Memory B cell (primary cell): ENCODE measurements at regions not wholly inside any gene's neighbourhood (a gene's known extent, or its start where the extent isn't known, plus 50 kb on each side); places are given as distances from the start of the nearest gene placed in this dataset.
A peak's percentile ranks its signal among the peaks of the same experiment; 100 is the strongest.
"Not testable (repeated sequence)": the region's sequence is repeated elsewhere in the genome, so short reads cannot be mapped to it uniquely, and the experiment has no call there.

Source experiments
- ATAC-seq: fragments of 150-1000 bp; cut with Tn5 transposase; 2 replicates; pipeline ENCODE4 v1.10.0; 2021; ENCODE audit warnings: low read depth, mild to moderate bottlenecking, moderate library complexity
- DNase-seq, 2 donors: peaks; one replicate each; pipeline ENCODE4 v3.0.0; 2022; ENCODE audit warnings: low spot score in 2 of 2
- H3K27ac Mint-ChIP-seq: one replicate; pipeline ENCODE4 v1.8.0; 2022; ENCODE audit warnings: mild to moderate bottlenecking, moderate library complexity, mixed read lengths
- H3K27me3 Mint-ChIP-seq: one replicate; pipeline ENCODE4 v1.8.0; 2022; ENCODE audit warnings: mixed read lengths
- H3K36me3 Mint-ChIP-seq: one replicate; pipeline ENCODE4 v1.8.0; 2022; ENCODE audit warnings: mild to moderate bottlenecking, mixed read lengths
- H3K4me1 Mint-ChIP-seq: one replicate; pipeline ENCODE4 v1.8.0; 2022; ENCODE audit warnings: mixed read lengths
- H3K4me3 Mint-ChIP-seq: one replicate; pipeline ENCODE4 v1.8.0; 2022; ENCODE audit warnings: mild to moderate bottlenecking, moderate library complexity, mixed read lengths
- H3K9me3 Mint-ChIP-seq: one replicate; pipeline ENCODE4 v1.8.0; 2022; ENCODE audit warnings: mixed read lengths

DNA sequence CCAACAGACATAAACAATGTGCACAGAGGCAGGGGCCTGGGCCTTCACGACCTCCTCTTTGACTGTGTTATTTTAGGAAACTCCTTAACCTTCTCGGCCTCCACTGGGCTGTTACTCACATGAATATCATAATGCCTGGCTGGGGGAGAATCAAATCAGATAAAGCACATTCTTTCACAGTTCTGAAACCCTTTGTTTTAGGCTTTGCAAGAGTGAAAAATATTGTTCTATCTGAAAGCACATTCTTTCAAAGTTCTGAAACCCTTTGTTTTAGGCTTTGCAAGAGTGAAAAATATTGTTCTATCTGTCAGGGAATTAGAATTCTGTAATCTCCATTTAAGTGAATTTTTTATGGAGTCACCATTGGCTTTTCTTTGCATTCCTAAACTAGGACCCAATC, 50.7 kb upstream of the SYNDIG1 start:
- ATAC-seq (no peak), DNase-seq (no peak)
- Mint-ChIP-seq H3K4me3 (no peak overlapping the region), H3K27me3 (no peaks in the 10 kb centered on the region), H3K9me3 (peaks cover 8% of the 10 kb centered on the region), H3K36me3 (no peaks in the 10 kb centered on the region), H3K27ac (no peak overlapping the region), H3K4me1 (no peaks in the 10 kb centered on the region)

DNA sequence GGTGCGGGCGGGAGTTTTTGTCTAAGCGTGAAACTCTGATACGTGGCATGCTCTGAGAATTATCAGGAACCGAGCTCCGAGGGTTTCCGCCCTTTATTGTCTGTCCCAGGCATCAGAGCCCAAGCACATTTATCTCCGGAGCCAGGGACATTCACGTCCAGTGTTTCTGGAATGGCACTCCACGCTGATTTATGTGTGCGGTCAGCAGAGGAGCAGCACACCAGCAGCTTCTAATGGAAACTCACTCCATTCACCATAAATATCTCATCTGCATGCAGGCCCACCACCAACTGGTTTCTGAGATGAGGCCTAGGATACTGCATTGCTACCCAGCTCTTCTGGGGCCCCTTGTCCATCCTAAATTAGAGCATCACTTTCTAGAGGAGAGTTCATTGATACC, 51.9 kb upstream of the SYNDIG1 start:
- no peaks in the 10 kb centered on the region for H3K27me3 Mint-ChIP-seq
- ATAC-seq = no peak
- H3K9me3 Mint-ChIP-seq = peaks cover 8% of the 10 kb centered on the region

DNA sequence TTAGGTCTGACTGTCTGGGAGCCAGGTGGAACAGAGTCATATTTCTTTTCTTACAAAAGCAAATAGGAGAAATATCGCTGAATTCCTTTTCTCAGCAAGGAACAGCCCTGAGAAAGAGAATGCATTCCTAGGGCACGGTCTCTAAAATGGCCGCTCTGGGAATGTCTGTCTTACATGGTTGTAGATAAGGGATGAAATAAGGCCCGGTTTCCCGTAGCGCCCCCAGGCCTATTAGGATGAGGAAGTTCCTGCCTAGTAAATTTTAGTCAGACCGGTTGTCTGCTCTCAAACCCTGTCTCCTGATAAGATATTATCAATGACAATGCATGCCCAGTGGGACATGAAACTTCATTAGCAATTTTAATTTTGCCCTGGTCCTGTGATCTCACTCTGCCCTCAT, 54.0 kb upstream of the SYNDIG1 start:
- H3K4me1 Mint-ChIP-seq, H3K27ac Mint-ChIP-seq, H3K36me3 Mint-ChIP-seq, H3K9me3 Mint-ChIP-seq, DNase-seq, H3K27me3 Mint-ChIP-seq, ATAC-seq, H3K4me3 Mint-ChIP-seq: not testable (repeated sequence)

More for the DNA sequence above, 51.9 kb upstream of the SYNDIG1 start:
- DNase-seq = no peak
- no peak overlapping the region for H3K27ac Mint-ChIP-seq
- H3K36me3 Mint-ChIP-seq = no peaks in the 10 kb centered on the region
- no peak overlapping the region for H3K4me3 Mint-ChIP-seq
- no peaks in the 10 kb centered on the region for H3K4me1 Mint-ChIP-seq

DNA sequence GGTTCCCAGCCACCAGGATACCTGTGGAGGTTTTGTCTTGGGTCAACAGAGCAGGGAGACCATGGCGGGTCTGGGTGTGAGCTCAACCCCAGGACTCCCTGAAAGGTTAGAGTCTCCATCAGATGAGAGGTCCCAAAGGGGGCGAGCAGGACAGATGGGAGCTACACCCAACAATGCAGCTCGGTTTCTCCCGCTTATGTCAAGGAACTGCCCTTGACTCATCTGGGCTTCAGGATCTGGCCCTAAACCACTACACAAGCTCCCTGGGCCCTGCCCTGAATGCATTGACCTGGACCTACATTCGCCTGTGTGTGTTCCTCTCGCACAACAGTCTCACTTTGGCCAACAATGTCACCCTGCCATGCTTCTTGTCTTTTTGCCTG, 57.6 kb upstream of the SYNDIG1 start:
- Mint-ChIP-seq H3K27ac (no peak overlapping the region), H3K9me3 (peaks cover 7% of the 10 kb centered on the region), H3K4me3 (no peak overlapping the region), H3K36me3 (no peaks in the 10 kb centered on the region), H3K27me3 (peaks cover 4% of the 10 kb centered on the region), H3K4me1 (no peaks in the 10 kb centered on the region)
- ATAC-seq (no peak), DNase-seq (no peak)

DNA sequence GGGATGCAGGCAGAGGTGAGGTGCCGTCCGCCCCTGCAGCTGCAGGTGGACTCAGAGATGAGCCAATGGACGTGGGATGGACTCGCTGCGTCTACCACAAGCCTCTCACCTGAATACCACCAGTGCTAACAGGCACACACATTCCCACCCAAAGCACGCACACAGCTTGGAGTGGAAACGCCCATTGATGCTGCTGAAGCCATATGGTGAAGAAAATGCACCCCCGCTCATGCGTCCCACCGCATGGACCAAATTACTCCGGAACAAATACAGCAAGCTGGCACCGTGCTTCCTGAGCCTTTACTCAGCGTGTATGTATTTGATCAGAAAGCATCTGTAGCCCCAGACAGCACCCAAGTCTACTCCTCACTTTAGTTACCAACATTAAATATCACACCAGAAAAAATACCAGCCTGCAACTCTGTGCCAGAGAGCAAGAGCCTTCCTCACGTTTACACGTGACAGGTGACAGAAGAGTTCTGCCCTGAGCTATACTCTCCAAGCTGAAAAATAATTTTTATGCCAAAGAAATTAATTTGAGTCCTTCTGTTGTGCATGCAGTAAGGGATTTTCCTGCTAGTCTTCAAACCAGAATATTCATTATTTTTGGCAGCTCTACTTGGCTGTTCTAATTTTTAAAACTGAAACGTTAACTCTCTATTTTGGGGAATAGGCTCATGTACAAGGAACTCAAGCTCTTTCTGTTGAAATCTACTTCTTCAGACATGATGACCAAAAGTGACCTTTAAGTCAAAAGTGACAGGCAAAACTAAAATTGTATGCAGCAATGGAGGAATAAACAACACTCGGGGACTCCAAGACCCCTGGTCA, 58.2 kb upstream of the SYNDIG1 start:
- no peak overlapping the region for H3K4me3 Mint-ChIP-seq
- ATAC-seq (no peak), DNase-seq (no peak)
- H3K4me1 Mint-ChIP-seq = no peaks in the 10 kb centered on the region
- H3K9me3 Mint-ChIP-seq = peaks cover 6% of the 10 kb centered on the region
- H3K36me3 Mint-ChIP-seq = no peaks in the 10 kb centered on the region
- no peak overlapping the region for H3K27ac Mint-ChIP-seq
- H3K27me3 Mint-ChIP-seq = peaks cover 7% of the 10 kb centered on the region

DNA sequence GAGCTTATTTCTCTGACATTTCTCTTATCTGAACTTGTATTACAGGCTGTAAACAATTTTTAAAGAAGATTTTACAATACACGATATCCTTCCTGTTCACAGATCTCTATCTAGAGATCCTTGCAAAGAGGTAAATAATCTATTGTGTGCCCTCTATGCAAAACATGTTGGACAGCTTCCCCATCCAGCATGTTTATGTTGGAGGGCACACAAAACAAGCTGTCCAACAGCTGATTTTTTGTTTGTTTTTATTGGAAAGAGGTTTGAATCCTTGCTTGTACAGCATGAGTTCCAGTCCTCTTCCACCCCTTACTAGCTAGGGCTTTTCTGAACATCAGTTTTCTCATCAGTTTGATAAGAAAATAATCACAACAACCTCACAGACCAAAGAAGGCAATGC, 62.3 kb upstream of the SYNDIG1 start:
- Mint-ChIP-seq H3K4me1 (no peaks in the 10 kb centered on the region), H3K27ac (no peak overlapping the region), H3K9me3 (no peaks in the 10 kb centered on the region), H3K36me3 (no peaks in the 10 kb centered on the region), H3K27me3 (peaks cover 7% of the 10 kb centered on the region), H3K4me3 (no peak overlapping the region)
- no peak for DNase-seq
- no peak for ATAC-seq

DNA sequence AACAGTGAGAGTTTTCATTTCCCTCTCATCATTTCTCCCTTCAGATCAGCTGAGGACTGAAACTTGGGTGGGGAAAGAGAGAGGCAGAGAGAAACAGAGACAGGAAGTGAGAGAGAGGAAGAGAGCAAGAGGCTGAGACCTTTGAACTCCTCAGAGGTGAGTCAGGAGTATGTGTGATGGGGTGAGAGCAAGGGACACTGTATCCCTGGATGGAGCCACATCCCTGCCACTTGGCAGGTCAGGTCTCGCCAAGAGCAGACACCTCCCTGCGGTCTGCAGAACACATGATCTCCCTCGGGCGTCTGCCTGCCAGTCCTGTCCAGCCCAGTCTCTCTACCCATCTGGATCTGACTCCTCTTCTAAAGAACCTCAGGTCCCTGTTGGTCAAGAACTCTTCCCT, 62.7 kb upstream of the SYNDIG1 start:
- no peak for DNase-seq

DNA sequence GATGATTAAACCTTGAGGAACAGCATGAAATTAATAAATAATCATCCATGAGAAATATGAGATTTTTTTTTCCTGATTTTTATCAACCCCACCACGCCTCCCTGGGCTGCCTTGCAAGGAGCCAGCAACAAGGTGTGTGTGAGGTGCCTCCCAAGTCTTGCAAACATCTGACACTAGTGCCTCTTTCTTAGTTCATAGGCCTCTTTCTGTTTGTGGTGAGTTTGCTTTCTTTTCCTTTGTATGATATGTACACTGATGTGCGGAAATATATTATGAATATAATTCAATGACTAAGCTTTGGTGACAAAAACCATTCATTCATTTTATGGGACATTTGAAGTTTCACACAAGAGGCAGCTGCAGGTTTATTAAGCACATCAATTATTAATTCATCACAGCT, 63.2 kb upstream of the SYNDIG1 start:
- H3K27ac Mint-ChIP-seq = no peak overlapping the region
- no peaks in the 10 kb centered on the region for H3K4me1 Mint-ChIP-seq
- no peak for ATAC-seq
- peaks cover 7% of the 10 kb centered on the region for H3K27me3 Mint-ChIP-seq
- no peak overlapping the region for H3K4me3 Mint-ChIP-seq
- no peaks in the 10 kb centered on the region for H3K36me3 Mint-ChIP-seq
- DNase-seq = no peak
- H3K9me3 Mint-ChIP-seq = no peaks in the 10 kb centered on the region

More for the DNA sequence above, 62.7 kb upstream of the SYNDIG1 start:
- H3K36me3 Mint-ChIP-seq = no peaks in the 10 kb centered on the region
- no peak for ATAC-seq
- H3K4me3 Mint-ChIP-seq = no peak overlapping the region
- no peak overlapping the region for H3K27ac Mint-ChIP-seq
- no peaks in the 10 kb centered on the region for H3K4me1 Mint-ChIP-seq
- H3K9me3 Mint-ChIP-seq = no peaks in the 10 kb centered on the region
- peaks cover 7% of the 10 kb centered on the region for H3K27me3 Mint-ChIP-seq

DNA sequence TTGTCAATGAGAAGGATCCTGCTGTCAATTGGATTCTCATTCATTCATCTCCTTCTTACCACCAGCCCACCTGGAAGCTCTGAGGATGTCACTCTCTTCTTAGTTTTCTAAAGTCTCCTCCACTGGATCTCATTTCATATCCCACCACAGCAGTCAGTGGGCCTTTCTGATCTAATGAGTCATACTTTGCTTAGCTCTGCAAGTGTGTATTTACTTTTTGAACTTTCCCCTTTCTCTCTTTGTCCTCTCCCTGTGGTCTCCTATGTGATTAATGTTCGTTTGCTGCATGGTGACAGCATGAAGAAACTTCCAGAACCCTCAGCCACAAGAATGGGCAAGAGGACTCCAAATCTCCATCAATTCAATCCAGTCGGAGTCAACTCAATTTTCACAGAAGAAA, 63.6 kb upstream of the SYNDIG1 start:
- DNase-seq (no peak), ATAC-seq (no peak)
- H3K4me3 Mint-ChIP-seq = no peak overlapping the region
- H3K4me1 Mint-ChIP-seq = no peaks in the 10 kb centered on the region
- H3K27me3 Mint-ChIP-seq = peaks cover 10% of the 10 kb centered on the region
- no peak overlapping the region for H3K27ac Mint-ChIP-seq
- peaks cover 3% of the 10 kb centered on the region for H3K9me3 Mint-ChIP-seq
- no peaks in the 10 kb centered on the region for H3K36me3 Mint-ChIP-seq

DNA sequence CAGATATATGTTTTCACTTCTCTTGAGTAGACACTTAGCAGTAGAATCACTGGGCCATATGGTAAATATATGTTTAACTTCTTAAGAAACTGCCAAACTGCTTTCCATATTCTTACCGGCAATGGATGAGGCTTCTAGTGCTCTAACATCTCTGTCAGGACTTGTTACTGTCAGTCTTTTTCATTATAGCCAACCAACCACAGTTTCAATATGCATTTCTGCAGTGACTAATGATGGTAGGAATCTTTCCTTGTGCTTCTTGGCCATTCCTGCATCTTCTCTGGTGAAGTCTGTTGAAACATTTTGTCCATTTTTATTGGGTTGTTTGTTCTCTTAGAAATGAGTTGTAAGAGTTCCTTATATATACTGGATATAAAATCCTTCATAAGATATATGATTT, 66.0 kb upstream of the SYNDIG1 start:
- Mint-ChIP-seq H3K36me3 (no peaks in the 10 kb centered on the region), H3K27me3 (peaks cover 8% of the 10 kb centered on the region), H3K27ac (no peak overlapping the region), H3K4me3 (no peak overlapping the region), H3K4me1 (no peaks in the 10 kb centered on the region), H3K9me3 (peaks cover 8% of the 10 kb centered on the region)
- DNase-seq = no peak
- ATAC-seq = no peak

DNA sequence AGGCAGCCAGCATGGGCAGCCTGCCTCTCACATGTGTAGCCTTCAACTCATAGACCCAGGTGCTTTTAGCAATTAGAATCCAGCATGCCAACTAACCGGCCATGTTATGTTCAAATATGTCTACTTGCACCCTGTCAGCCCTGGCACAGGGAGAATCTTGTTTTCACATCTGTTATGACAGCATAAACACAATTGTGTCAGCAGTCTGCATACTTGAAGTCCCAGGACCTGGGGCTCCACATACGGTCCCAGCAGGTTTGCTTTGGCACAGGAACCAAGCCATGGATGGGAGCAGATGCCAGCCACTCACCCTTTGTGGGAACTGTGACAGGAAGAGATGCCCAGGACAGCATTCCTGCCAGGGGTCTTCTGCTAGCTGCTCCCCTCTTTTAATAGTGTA, 67.2 kb upstream of the SYNDIG1 start:
- H3K4me3 Mint-ChIP-seq = no peak overlapping the region
- no peaks in the 10 kb centered on the region for H3K36me3 Mint-ChIP-seq
- H3K27ac Mint-ChIP-seq = no peak overlapping the region
- H3K4me1 Mint-ChIP-seq = no peaks in the 10 kb centered on the region
- H3K9me3 Mint-ChIP-seq = peaks cover 8% of the 10 kb centered on the region
- DNase-seq = no peak
- no peak for ATAC-seq
- peaks cover 6% of the 10 kb centered on the region for H3K27me3 Mint-ChIP-seq

DNA sequence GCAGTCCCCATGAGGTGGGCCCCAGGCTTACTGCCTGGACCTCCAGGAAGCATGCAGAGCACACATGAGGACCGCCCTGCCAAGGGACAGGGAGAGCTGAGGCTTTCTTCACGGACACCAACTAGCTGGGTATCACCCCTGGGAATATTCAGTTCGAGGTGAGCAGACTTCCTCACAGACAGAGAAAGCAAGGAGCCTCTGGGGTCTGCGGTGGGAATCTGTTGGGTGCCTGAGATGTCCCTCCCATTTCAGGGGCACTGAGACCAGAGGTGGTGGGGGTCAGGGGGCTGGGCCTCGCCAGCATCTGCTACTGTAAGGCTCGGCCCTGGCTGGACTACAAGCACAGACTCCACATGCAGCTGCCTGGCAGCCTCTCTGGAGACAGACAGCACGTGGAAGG, 74.3 kb upstream of the SYNDIG1 start:
- no peak for ATAC-seq
- Mint-ChIP-seq H3K4me1 (peaks cover 5% of the 10 kb centered on the region), H3K27me3 (peaks cover 1% of the 10 kb centered on the region), H3K36me3 (no peaks in the 10 kb centered on the region), H3K9me3 (peaks cover 4% of the 10 kb centered on the region), H3K27ac (no peak overlapping the region), H3K4me3 (no peak overlapping the region)
- DNase-seq = no peak

DNA sequence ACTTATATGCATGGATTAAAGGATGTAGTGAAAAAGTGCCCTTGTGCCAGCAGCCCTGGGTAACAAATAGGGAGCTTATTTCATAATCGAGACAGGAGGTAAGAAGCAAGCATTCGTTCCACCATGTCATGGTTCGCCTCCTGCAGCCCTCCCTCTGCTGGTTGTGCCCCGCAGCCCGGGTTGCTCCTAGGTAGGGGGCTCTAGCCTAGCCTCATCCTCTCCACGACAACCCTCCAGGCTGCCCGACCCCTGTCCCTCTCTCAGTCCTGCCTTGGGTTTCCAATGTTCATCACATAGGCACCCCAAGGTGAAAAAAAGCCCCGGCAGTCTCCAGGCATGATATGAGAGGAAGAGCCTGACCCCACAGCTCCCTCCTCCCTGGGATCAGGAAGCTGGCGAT, 75.5 kb upstream of the SYNDIG1 start:
- no peaks in the 10 kb centered on the region for H3K9me3 Mint-ChIP-seq
- H3K4me3 Mint-ChIP-seq = no peak overlapping the region
- DNase-seq = no peak

DNA sequence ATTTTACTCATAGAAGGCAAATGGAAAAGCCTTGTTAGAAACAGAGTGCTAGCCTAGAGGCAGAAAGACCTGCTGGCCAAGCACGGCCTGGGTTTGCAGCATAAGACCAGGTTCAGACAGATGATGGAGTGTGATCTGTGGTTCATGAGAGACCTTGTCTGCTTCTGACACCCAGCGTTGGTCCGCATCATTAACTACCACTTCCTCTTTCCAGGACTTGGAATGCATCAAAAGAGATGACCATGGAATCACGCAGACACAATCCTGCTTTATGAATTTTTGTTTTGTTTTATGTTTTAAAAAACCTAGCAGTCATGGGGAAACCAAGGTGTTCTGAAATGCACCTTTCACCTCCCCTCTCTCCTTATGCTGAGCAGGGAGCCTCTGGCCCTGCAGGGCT, 76.8 kb upstream of the SYNDIG1 start:
- Mint-ChIP-seq H3K4me3 (no peak overlapping the region), H3K27ac (no peak overlapping the region), H3K4me1 (peaks cover 7% of the 10 kb centered on the region), H3K36me3 (no peaks in the 10 kb centered on the region), H3K9me3 (no peaks in the 10 kb centered on the region), H3K27me3 (peaks cover 1% of the 10 kb centered on the region)
- ATAC-seq (no peak), DNase-seq (no peak)

More for the DNA sequence above, 75.5 kb upstream of the SYNDIG1 start:
- ATAC-seq = no peak
- no peaks in the 10 kb centered on the region for H3K36me3 Mint-ChIP-seq
- H3K27ac Mint-ChIP-seq = no peak overlapping the region
- peaks cover 1% of the 10 kb centered on the region for H3K27me3 Mint-ChIP-seq
- peaks cover 7% of the 10 kb centered on the region for H3K4me1 Mint-ChIP-seq

DNA sequence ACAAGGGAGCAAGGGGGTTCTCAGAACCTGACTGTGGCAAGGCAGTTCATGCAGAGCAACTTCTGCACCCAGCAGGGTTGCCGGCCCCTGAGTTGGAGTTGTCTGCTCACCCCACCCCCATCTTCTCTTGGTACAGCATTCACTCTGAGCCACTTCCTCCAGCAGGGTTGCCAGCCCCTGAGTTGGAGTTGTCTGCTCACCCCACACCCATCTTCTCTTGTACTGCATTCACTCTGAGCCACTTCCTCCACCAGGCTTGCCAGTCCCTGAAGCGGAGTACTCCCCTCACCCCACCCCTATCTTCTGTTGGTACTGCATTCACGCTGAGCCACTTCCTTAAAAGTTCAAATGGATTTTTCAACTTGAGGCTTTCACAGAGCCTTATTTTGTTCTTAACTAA, 79.7 kb upstream of the SYNDIG1 start:
- no peak overlapping the region for H3K4me3 Mint-ChIP-seq
- no peaks in the 10 kb centered on the region for H3K36me3 Mint-ChIP-seq
- DNase-seq (no peak), ATAC-seq (peak; percentile 46)
- H3K9me3 Mint-ChIP-seq = no peaks in the 10 kb centered on the region
- peaks cover 6% of the 10 kb centered on the region for H3K27me3 Mint-ChIP-seq
- peaks cover 7% of the 10 kb centered on the region for H3K4me1 Mint-ChIP-seq
- H3K27ac Mint-ChIP-seq = no peak overlapping the region
